Stomach smooth muscle (tissue), 2 donors: ENCODE measurements at regions not wholly inside any gene's neighbourhood (a gene's known extent, or its start where the extent isn't known, plus 50 kb on each side); places are given as distances from the start of the nearest gene placed in this dataset.
"Not testable (repeated sequence)": the region's sequence is repeated elsewhere in the genome, so short reads cannot be mapped to it uniquely, and the experiment has no call there.

Experiments used
- H3K27ac ChIP-seq: one replicate; pipeline ENCODE4 v1.7.0; 2013; ENCODE audit warnings: mild to moderate bottlenecking, low read length, inconsistent platforms
- H3K27me3 ChIP-seq, 2 donors: one replicate each; pipeline ENCODE4 v1.7.0; 2013; ENCODE audit warnings: low read length in 2 of 2; ENCODE audit not compliant: insufficient read depth in 2 of 2, control insufficient read depth in 1 of 2
- H3K36me3 ChIP-seq, 2 donors: one replicate each; pipeline ENCODE4 v1.7.0; 2013; ENCODE audit warnings: low read length in 2 of 2; ENCODE audit not compliant: control insufficient read depth in 2 of 2, insufficient read depth in 2 of 2
- H3K4me1 ChIP-seq: one replicate; pipeline ENCODE4 v1.7.0; 2013; ENCODE audit warnings: low read length; ENCODE audit not compliant: control insufficient read depth, insufficient read depth
- H3K4me3 ChIP-seq, 2 donors: one replicate each; pipeline ENCODE4 v1.7.0; 2013; ENCODE audit warnings: low read length in 2 of 2
- H3K9ac ChIP-seq, 2 donors: one replicate each; pipeline ENCODE4 v1.7.0; 2013; ENCODE audit warnings: low read length in 2 of 2, mild to moderate bottlenecking in 1 of 2
- H3K9me3 ChIP-seq, 2 donors: one replicate each; pipeline ENCODE4 v1.7.0; 2013; ENCODE audit warnings: low read length in 2 of 2; ENCODE audit not compliant: control insufficient read depth in 2 of 2
- donor health status: healthy.
- donor health status: Pancreatic carcinoma.

DNA sequence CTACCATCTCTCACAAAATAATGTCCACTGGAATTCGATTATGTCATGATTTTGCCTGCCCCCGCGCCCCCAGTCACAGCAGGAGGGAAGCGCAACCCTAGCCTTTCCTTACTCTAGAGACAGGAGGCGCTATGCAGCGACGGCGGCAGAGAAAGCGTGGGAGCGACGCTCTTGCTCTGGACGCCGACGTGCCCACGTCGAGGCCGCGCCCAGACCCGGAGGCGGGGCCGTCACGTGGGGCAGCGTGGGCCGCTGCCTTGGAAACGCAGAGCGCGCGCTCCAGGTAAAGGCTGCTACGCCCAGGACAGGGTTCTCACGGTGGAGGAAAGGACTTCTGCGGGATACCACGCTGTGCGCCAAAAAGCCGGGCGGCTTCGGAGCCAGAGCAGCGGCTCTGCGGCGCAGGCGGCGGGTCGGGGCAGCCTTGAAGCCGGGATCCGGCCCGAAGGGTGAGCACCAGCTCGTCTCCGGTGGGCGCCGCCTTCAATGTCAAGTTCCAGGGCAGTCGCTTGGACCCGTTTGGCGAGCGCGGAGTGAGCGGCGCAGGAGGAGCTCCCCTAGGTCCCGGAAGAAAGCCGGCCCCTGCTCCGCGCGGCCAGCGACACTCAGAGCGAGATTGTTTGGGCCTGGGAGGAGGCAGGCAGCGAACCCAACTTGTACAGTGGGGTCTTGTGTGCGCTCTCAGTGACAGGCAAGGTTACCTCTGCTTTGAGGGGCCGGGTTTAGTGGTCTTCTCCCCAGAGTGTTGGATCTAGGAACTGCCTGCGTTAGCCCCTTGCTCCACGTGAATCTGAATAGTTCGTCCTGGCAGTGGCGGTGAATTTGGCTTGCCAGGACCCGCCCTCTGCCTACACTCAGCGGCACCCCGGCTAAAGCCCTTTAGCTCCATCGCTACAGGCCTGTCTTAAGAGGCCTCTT, 121.7 kb downstream of the MRPL57 start:
- Histone ChIP-seq H3K36me3 (peaks cover 0 to 2% of the 10 kb centered on the region in 2 donors), H3K27ac (peak overlapping the region; percentile 55), H3K4me1 (peaks cover 12% of the 10 kb centered on the region), H3K9me3 (no peaks in the 10 kb centered on the region), H3K9ac (peak overlapping the region; percentile 59 to 87), H3K27me3 (no peaks in the 10 kb centered on the region), H3K4me3 (peak overlapping the region; percentile 80 to 94)

GRCh38 chr13:21304256-21304655, 127.8 kb downstream of the MRPL57 start:
- Histone ChIP-seq H3K9ac (no peak overlapping the region), H3K4me3 (no peak overlapping the region), H3K36me3 (peaks cover 0 to 4% of the 10 kb centered on the region in 2 donors), H3K4me1 (peaks cover 2% of the 10 kb centered on the region), H3K27ac (no peak overlapping the region), H3K27me3 (no peaks in the 10 kb centered on the region), H3K9me3 (no peaks in the 10 kb centered on the region)

- not testable (repeated sequence) for H3K27me3 ChIP-seq, H3K36me3 ChIP-seq, H3K9ac ChIP-seq, H3K4me1 ChIP-seq, H3K27ac ChIP-seq, H3K9me3 ChIP-seq, H3K4me3 ChIP-seq
Observed at GRCh38 chr13:21306300-21307073, 130.0 kb downstream of the MRPL57 start.

GRCh38 chr13:21307158-21307557, 130.7 kb downstream of the MRPL57 start:
- H3K9me3 ChIP-seq, H3K9ac ChIP-seq, H3K27me3 ChIP-seq, H3K27ac ChIP-seq, H3K4me3 ChIP-seq, H3K4me1 ChIP-seq, H3K36me3 ChIP-seq: not testable (repeated sequence)

DNA sequence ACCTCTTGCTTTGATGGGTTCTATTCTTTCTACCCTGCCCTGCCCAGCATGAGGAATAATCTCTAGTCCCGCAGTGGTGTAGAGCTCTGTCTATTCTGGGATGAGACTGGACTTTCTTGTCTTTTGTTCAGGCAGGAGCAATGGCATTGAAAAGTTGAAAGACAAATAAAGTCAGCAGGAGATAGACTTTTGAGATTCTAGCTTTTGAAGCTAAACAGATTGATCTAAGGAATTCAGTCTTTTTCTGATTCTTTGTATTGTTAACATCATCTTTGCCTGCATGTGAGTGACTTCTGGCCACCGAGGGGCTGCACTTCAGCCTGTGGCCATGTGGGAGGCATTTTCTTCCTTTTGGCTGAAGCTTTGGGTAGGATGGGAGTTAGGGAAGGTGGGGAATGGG, 132.4 kb downstream of the MRPL57 start:
- no peaks in the 10 kb centered on the region for H3K9me3 ChIP-seq
- H3K4me1 ChIP-seq = no peaks in the 10 kb centered on the region
- H3K9ac ChIP-seq = no peak overlapping the region
- no peak overlapping the region for H3K27ac ChIP-seq
- no peak overlapping the region for H3K4me3 ChIP-seq
- H3K36me3 ChIP-seq = no peaks in the 10 kb centered on the region
- H3K27me3 ChIP-seq = no peaks in the 10 kb centered on the region

GRCh38 chr13:21309542-21310172, 133.2 kb downstream of the MRPL57 start:
- H3K27me3 ChIP-seq = no peaks in the 10 kb centered on the region
- H3K9me3 ChIP-seq = no peaks in the 10 kb centered on the region
- H3K4me3 ChIP-seq = no peak overlapping the region
- H3K27ac ChIP-seq = no peak overlapping the region
- no peak overlapping the region for H3K9ac ChIP-seq
- no peaks in the 10 kb centered on the region for H3K4me1 ChIP-seq
- H3K36me3 ChIP-seq = no peaks in the 10 kb centered on the region

GRCh38 chr13:21310220-21310619, 133.8 kb downstream of the MRPL57 start:
- Histone ChIP-seq H3K4me3 (no peak overlapping the region), H3K27me3 (no peaks in the 10 kb centered on the region)

DNA sequence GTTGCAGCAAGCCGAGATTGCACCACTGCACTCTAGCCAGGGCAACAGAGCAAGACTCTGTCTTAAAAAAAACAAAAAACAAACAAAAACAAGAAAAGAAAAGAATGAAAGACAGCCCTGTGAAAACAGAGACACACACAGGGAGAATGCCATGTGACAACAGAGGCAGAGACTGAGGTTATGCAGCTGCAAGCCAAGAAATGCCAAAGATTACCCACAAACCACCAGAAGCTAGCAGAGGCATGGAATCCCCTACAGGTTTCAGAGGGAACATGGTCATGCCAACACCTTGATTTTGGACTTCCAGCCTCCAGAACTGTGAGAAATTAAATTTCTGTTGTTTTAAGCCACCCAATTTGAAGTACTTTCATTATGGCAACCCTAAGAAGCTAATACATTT, 138.5 kb downstream of the MRPL57 start:
- not testable (repeated sequence) for H3K4me3 ChIP-seq

More at GRCh38 chr13:21310220-21310619, 133.8 kb downstream of the MRPL57 start:
- Histone ChIP-seq H3K36me3 (no peaks in the 10 kb centered on the region), H3K4me1 (no peaks in the 10 kb centered on the region), H3K27ac (no peak overlapping the region), H3K9ac (no peak overlapping the region), H3K9me3 (no peaks in the 10 kb centered on the region)

DNA sequence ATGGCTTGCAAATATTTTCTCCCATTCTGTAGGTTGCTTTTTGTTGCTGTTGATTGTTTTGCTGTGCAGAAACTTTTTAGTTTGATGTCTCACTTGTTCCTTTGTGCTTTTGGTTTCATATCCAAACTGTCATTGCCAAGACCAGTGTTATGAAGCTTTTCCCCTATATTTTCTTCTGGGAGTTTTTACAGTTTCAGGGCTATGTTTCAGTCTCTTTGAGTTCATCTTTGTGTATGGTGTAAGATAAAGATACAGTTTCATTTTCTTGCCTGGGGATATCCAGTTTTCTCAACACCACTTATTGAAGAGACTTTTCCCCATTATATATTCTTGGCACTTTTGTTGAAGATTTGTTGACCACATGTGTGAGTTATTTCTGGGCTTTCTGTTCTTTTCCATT, 139.9 kb downstream of the MRPL57 start:
- no peaks in the 10 kb centered on the region for H3K9me3 ChIP-seq
- no peaks in the 10 kb centered on the region for H3K36me3 ChIP-seq
- no peak overlapping the region for H3K4me3 ChIP-seq
- no peak overlapping the region for H3K9ac ChIP-seq
- H3K27ac ChIP-seq = no peak overlapping the region
- H3K4me1 ChIP-seq = no peaks in the 10 kb centered on the region
- no peaks in the 10 kb centered on the region for H3K27me3 ChIP-seq

More for the DNA sequence above, 138.5 kb downstream of the MRPL57 start:
- H3K9ac ChIP-seq, H3K4me1 ChIP-seq, H3K9me3 ChIP-seq, H3K36me3 ChIP-seq, H3K27me3 ChIP-seq, H3K27ac ChIP-seq: not testable (repeated sequence)

- Histone ChIP-seq H3K27me3 (no peaks in the 10 kb centered on the region), H3K9ac (peak overlapping the region in 1 of 2 donors; percentile 57), H3K27ac (no peak overlapping the region), H3K4me1 (no peaks in the 10 kb centered on the region), H3K36me3 (no peaks in the 10 kb centered on the region), H3K9me3 (no peaks in the 10 kb centered on the region), H3K4me3 (peak overlapping the region; percentile 52 to 67)
Observed at GRCh38 chr13:21318891-21319532, 140.1 kb downstream of the ZDHHC20 start.
